ENCODE measurements at regions not wholly inside any gene's neighbourhood (a gene's known extent, or its start where the extent isn't known, plus 50 kb on each side); places are given as distances from the start of the nearest gene placed in this dataset.
A peak's percentile ranks its signal among the peaks of the same experiment; 100 is the strongest.

- peak; percentile 30 for DNase-seq
Observed at GRCh38 chr5:37900692-37901091, 60.9 kb upstream of the GDNF start.

GRCh38 chr5:37899037-37899436 lies 59.2 kb upstream of the GDNF start:
- DNase-seq, result no peak

GRCh38 chr5:37896159-37896558 lies 56.3 kb upstream of the GDNF start:
- DNase-seq, result no peak

- no peak for DNase-seq
Observed at GRCh38 chr5:37893434-37894134, 53.7 kb upstream of the GDNF start.

- DNase-seq, result no peak
Observed at GRCh38 chr5:37892586-37892985, 52.7 kb upstream of the GDNF start.

- DNase-seq, result no peak
Observed at GRCh38 chr5:37891832-37892231, 52.0 kb upstream of the GDNF start.

- DNase-seq, result no peak
Observed at GRCh38 chr5:37889612-37890317, 49.9 kb upstream of the GDNF start.
